IMR-90 (cell line): ENCODE measurements at regions not wholly inside any gene's neighbourhood (a gene's known extent, or its start where the extent isn't known, plus 50 kb on each side); places are given as distances from the start of the nearest gene placed in this dataset.

Experiments used
- ATAC-seq: fragments of 200-7000 bp; cut with Tn5 transposase; 2 replicates; pipeline ENCODE4 v1.9.1; 2020; ENCODE audit warnings: low read depth, mild to moderate bottlenecking, moderate library complexity
- BruUV-seq: library from RNA; stranded (reverse); fragments of 400-500 nt; replicated peaks from 2 replicates; lab custom pipeline; 2021; lab: Mats Ljungman, UMichigan
- CTCF ChIA-PET: fragments of 300-600 bp; formaldehyde crosslinking; extraction: SDS; loops from one replicate; lab custom pipeline; 2021; ENCODE audit warnings: antibody characterized with exemption; lab: Yijun Ruan, JAX
- POLR2A ChIA-PET: fragments of 300-600 bp; sonication (Branson Sonifier 250); formaldehyde crosslinking; loops from one replicate; lab custom pipeline; 2022; ENCODE audit warnings: antibody characterized with exemption; ENCODE audit not compliant: unreplicated experiment; lab: Charles Lee
- DNase-seq: peaks from one replicate; pipeline ENCODE4 v3.0.0; 2013
- H2AFZ ChIP-seq: replicated peaks from 2 replicates; pipeline ENCODE3; 2013; ENCODE audit warnings: low read length, mild to moderate bottlenecking; ENCODE audit not compliant: poor library complexity
- H2AK5ac ChIP-seq: 2 replicates; pipeline ENCODE4 v1.6.1; 2013; ENCODE audit warnings: low read depth, low read length, inconsistent platforms
- H2AK9ac ChIP-seq: replicated peaks from 2 replicates; pipeline ENCODE3; 2013; ENCODE audit warnings: mild to moderate bottlenecking, low read depth, low read length, moderate library complexity; ENCODE audit not compliant: poor library complexity
- H2BK120ac ChIP-seq: 2 replicates; pipeline ENCODE4 v1.6.1; 2013; ENCODE audit warnings: low read depth, low read length, inconsistent platforms
- H2BK15ac ChIP-seq: 3 replicates; pipeline ENCODE4 v1.6.1; 2013; ENCODE audit warnings: low read depth, low read length, inconsistent platforms
- H2BK20ac ChIP-seq: 2 replicates; pipeline ENCODE4 v1.6.1; 2013; ENCODE audit warnings: low read depth, mild to moderate bottlenecking, inconsistent platforms, low read length, moderate library complexity
- H2BK5ac ChIP-seq: 2 replicates; pipeline ENCODE4 v1.6.1; 2013; ENCODE audit warnings: mild to moderate bottlenecking, low read depth, low read length, inconsistent platforms; ENCODE audit not compliant: poor library complexity, severe bottlenecking
- H3K14ac ChIP-seq: replicated peaks from 2 replicates; pipeline ENCODE4 v1.6.1; 2013; ENCODE audit warnings: low read depth, low read length, inconsistent platforms
- H3K18ac ChIP-seq: 2 replicates; pipeline ENCODE4 v1.6.1; 2013; ENCODE audit warnings: low read depth, low read length, control low read depth
- H3K23ac ChIP-seq: 2 replicates; pipeline ENCODE4 v1.6.1; 2013; ENCODE audit warnings: low read depth, low read length, inconsistent platforms
- H3K27ac ChIP-seq: 2 replicates; pipeline ENCODE4 v1.5.1; 2013; ENCODE audit warnings: mild to moderate bottlenecking, control low read depth, low read length; ENCODE audit not compliant: insufficient read depth
- H3K27me3 ChIP-seq: 2 replicates; pipeline ENCODE4 v1.6.1; 2013; ENCODE audit warnings: low read length; ENCODE audit not compliant: control insufficient read depth, insufficient read depth
- H3K36me3 ChIP-seq: 2 replicates; pipeline ENCODE4 v1.6.1; 2013; ENCODE audit warnings: low read length, mixed read lengths; ENCODE audit not compliant: control insufficient read depth, insufficient read depth
- H3K4ac ChIP-seq: 2 replicates; pipeline ENCODE4 v1.6.1; 2013; ENCODE audit warnings: low read depth, low read length, inconsistent platforms
- H3K4me1 ChIP-seq: 2 replicates; pipeline ENCODE4 v1.6.1; 2013; ENCODE audit warnings: low read length, mixed read lengths; ENCODE audit not compliant: control insufficient read depth, insufficient read depth
- H3K4me2 ChIP-seq: 2 replicates; pipeline ENCODE4 v1.6.1; 2013; ENCODE audit warnings: low read depth, mild to moderate bottlenecking, control low read depth, low read length, moderate library complexity
- H3K4me3 ChIP-seq: 2 replicates; pipeline ENCODE4 v1.5.1; 2013; ENCODE audit warnings: low read depth, mild to moderate bottlenecking, control low read depth, low read length, moderate library complexity; ENCODE audit not compliant: insufficient read depth
- H3K56ac ChIP-seq: 2 replicates; pipeline ENCODE4 v1.6.1; 2013; ENCODE audit warnings: low read length, inconsistent platforms; ENCODE audit not compliant: insufficient read depth; ENCODE audit errors: extremely low read depth
- H3K79me1 ChIP-seq, 2 experiments: 2 replicates each; pipeline ENCODE4 v1.6.1; 2013; ENCODE audit warnings: low read length in 2 of 2, inconsistent platforms in 1 of 2, low read depth in 1 of 2
- H3K9ac ChIP-seq: 2 replicates; pipeline ENCODE4 v1.6.1; 2013; ENCODE audit warnings: low read depth, low read length, control low read depth
- H3K9me1 ChIP-seq: 2 replicates; pipeline ENCODE4 v1.6.1; 2013; ENCODE audit warnings: low read length, inconsistent platforms; ENCODE audit not compliant: insufficient read depth
- H3K9me3 ChIP-seq: 2 replicates; pipeline ENCODE4 v1.6.1; 2013; ENCODE audit warnings: low read length; ENCODE audit not compliant: control insufficient read depth, insufficient read depth
- H4K20me1 ChIP-seq: 2 replicates; pipeline ENCODE4 v1.6.1; 2013; ENCODE audit warnings: low read length, inconsistent platforms; ENCODE audit not compliant: insufficient read depth
- H4K5ac ChIP-seq: 2 replicates; pipeline ENCODE4 v1.6.1; 2013; ENCODE audit warnings: mild to moderate bottlenecking, low read depth, low read length, control low read depth
- H4K8ac ChIP-seq, 2 experiments: 2 replicates each; pipeline ENCODE4 v1.6.1; 2013; ENCODE audit warnings: low read depth in 2 of 2, low read length in 2 of 2, control low read depth in 1 of 2, inconsistent platforms in 1 of 2
- H4K91ac ChIP-seq: 2 replicates; pipeline ENCODE4 v1.6.1; 2013; ENCODE audit warnings: low read depth, low read length, inconsistent platforms; ENCODE audit not compliant: insufficient read depth
- MAZ ChIP-seq: IDR thresholded peaks from 2 replicates; pipeline ENCODE4 v1.6.1; 2012; ENCODE audit warnings: low read depth, mild to moderate bottlenecking, low read length, improper control_type of control experiment, moderate library complexity, borderline replicate concordance
- WGBS, 2 experiments: methylation state at CpG; one replicate each; pipeline versions ENCODE4 v1.1.5 to v1.1.7; 2013; ENCODE audit warnings: missing lambda C conversion rate in 2 of 2; ENCODE audit not compliant: insufficient read length in 1 of 2; ENCODE audit errors: extremely low coverage in 2 of 2; 5-methylcytosine and 5-hydroxymethylcytosine counted together
- dilution Hi-C: fragments of 300-500 bp; cut with HindIII; formaldehyde crosslinking; loops from one replicate; pipeline ENCODE4 v1.14.3; 2018; ENCODE audit warnings: low sequenced_read_pairs; ENCODE audit not compliant: unreplicated experiment
- in situ Hi-C: fragments of 300-500 bp; cut with MboI; formaldehyde crosslinking; loops from 3 replicates; pipeline ENCODE4 v1.14.3; 2019; ENCODE audit warnings: low sequenced_read_pairs, inconsistent platforms, mixed read lengths
- intact Hi-C: fragments of 100-400 bp; cut with micrococcal nuclease; formaldehyde crosslinking; loops from 2 replicates; pipeline ENCODE4 v1.10.0; 2022

DNA sequence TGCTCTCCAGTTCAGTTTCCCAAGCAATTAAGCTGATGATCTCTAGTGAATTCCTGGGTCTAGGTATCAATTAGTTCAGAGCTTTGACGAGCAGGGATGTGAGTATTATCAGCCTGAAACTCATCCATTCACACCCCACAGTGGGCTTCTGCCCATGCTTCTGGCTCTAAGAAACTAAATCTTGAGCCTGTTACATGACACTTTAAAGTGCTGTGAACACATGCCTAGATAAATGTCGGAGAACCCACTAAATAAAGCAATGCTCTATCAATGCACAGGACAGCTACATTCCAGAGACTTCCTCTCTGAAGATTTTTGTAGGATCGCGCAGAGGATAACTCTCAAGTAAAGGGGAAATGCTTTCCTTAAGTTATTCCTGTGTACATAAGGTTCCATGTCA is 356.5 kb upstream of the TNP1 start:
- in situ Hi-C loops (no loop called here), intact Hi-C loops (no loop called here), dilution Hi-C loops (no loop called here)
- H2BK15ac ChIP-seq, result peak overlapping the region; percentile 78
- no peak overlapping the region for H2BK5ac ChIP-seq
- H3K18ac ChIP-seq, result peak overlapping the region; percentile 78
- no peak overlapping the region for H2AK9ac ChIP-seq
- H3K23ac ChIP-seq, result 0 out of 2 replicates have a peak overlapping the region, but pooled peaks have one; percentile 13
- no peaks in the 10 kb centered on the region for H3K27me3 ChIP-seq
- H3K36me3 ChIP-seq, result no peaks in the 10 kb centered on the region
- no peak for DNase-seq
- H4K8ac ChIP-seq, result peak overlapping the region; percentile 76 to 98
- H4K5ac ChIP-seq, result peak overlapping the region; percentile 71
- 60% methylated on average over 1 of the region's 4 CpGs; no CpG with 5 or more reads in 1 of the 2 experiments for WGBS, 2 experiments
- H3K4me2 ChIP-seq, result no peak overlapping the region
- H3K9ac ChIP-seq, result no peak overlapping the region
- no TSS peak for BruUV-seq
- no peak for ATAC-seq
- H3K4me3 ChIP-seq, result no peak overlapping the region
- H2AFZ ChIP-seq, result peak overlapping the region; percentile 26
- no peaks in the 10 kb centered on the region for H4K20me1 ChIP-seq
- peak overlapping the region; percentile 95 for H2BK20ac ChIP-seq
- H2AK5ac ChIP-seq, result peak overlapping the region; percentile 83
- CTCF ChIA-PET, result interaction anchor here (0.6 kb wide), 1 partner anchor 11 kb away, joined by 3 read pairs; no protein-coding TSS in a partner anchor
- TF ChIP-seq MAZ, result no peak
- H3K56ac ChIP-seq, result 0 out of 2 replicates have a peak overlapping the region, but pooled peaks have one; percentile 5
- H3K4ac ChIP-seq, result peak overlapping the region; percentile 78
- peaks cover 18% of the 10 kb centered on the region for H3K9me1 ChIP-seq
- H3K4me1 ChIP-seq, result peaks cover 22% of the 10 kb centered on the region
- peak overlapping the region; percentile 50 for H2BK120ac ChIP-seq
- peaks cover 2 to 8% of the 10 kb centered on the region in 2 experiments; a peak in 3 of 4 replicates for H3K79me1 ChIP-seq
- POLR2A ChIA-PET, result no interaction called here
- no peaks in the 10 kb centered on the region for H3K9me3 ChIP-seq
- peak overlapping the region; percentile 83 for H3K14ac ChIP-seq
- peak overlapping the region; percentile 78 for H4K91ac ChIP-seq
- H3K27ac ChIP-seq, result no peak overlapping the region
